ENCODE measurements at regions not wholly inside any gene's neighbourhood (a gene's known extent, or its start where the extent isn't known, plus 50 kb on each side); places are given as distances from the start of the nearest gene placed in this dataset.

DNA sequence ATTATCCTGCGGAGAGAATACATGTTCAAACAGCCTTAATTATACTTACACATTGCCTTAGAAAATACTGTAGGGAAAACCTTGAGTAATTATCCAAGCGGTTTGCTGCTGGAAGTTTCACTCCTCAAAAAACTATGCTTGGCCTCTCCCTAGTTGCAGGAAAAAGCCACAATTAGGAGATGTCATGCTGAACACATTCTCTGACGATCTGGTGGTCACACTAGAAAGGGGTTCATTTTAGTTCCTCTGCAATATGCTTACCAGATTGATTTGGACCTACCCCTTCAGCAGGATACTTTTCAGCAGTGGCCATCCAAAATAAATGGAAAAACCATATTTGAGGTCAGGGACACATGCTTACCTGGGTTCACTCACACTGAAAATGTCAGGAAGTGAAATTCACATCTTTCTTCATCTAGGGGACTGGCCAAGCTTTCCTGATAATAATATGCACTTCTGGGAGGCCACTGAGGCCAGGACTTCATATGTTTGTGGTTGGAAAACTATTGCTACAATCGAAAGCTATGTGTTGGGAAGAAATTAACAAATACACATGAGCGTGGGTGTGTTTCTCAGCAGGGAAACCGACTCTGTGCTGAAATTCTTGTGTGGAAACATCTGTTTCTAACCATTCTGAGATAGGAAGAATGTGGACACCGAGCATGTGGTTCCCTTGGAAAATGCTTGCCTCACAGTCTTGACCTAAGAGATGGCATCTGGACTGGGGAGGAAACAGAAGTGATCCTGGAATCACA is 68.8 kb downstream of the ATXN3L start:
- TF ChIP-seq, protein P1, sequence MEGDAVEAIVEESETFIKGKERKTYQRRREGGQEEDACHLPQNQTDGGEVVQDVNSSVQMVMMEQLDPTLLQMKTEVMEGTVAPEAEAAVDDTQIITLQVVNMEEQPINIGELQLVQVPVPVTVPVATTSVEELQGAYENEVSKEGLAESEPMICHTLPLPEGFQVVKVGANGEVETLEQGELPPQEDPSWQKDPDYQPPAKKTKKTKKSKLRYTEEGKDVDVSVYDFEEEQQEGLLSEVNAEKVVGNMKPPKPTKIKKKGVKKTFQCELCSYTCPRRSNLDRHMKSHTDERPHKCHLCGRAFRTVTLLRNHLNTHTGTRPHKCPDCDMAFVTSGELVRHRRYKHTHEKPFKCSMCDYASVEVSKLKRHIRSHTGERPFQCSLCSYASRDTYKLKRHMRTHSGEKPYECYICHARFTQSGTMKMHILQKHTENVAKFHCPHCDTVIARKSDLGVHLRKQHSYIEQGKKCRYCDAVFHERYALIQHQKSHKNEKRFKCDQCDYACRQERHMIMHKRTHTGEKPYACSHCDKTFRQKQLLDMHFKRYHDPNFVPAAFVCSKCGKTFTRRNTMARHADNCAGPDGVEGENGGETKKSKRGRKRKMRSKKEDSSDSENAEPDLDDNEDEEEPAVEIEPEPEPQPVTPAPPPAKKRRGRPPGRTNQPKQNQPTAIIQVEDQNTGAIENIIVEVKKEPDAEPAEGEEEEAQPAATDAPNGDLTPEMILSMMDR (IDR thresholded peaks at IDR 0.05), result no peak
- TF ChIP-seq EP300 (IDR thresholded peaks at IDR 0.05) (no peak), POLR2AphosphoS5 (IDR thresholded peaks at IDR 0.05) (no peak), POLR2A (IDR thresholded peaks at IDR 0.05) (no peak)

Data from gastroesophageal sphincter (tissue), 3 donors.